Activated CD4-positive, alpha-beta T cell treated with anti-CD3 and anti-CD28 coated beads, Interleukin-2, amount 50 U/mL, for 48 hours (primary cell): ENCODE measurements at regions not wholly inside any gene's neighbourhood (a gene's known extent, or its start where the extent isn't known, plus 50 kb on each side); places are given as distances from the start of the nearest gene placed in this dataset.

ENCODE experiments used
- DNase-seq, 2 experiments: peaks; one replicate each; pipeline ENCODE4 v3.0.0-alpha.2; 2020

- no peak for DNase-seq
Observed at GRCh38 chr14:86858591-86858990, 1134.4 kb downstream of the GALC start.

GRCh38 chr14:86858031-86858430 lies 1135.0 kb downstream of the GALC start:
- no peak for DNase-seq

- no peak for DNase-seq
Observed at GRCh38 chr14:86852530-86852929, 1140.5 kb downstream of the GALC start.

GRCh38 chr14:86847140-86847539 lies 1145.8 kb downstream of the GALC start:
- DNase-seq, result no peak

- DNase-seq, result no peak
Observed at GRCh38 chr14:86838363-86838762, 1154.6 kb downstream of the GALC start.

- DNase-seq, result no peak
Observed at GRCh38 chr14:86826661-86827060, 1166.3 kb downstream of the GALC start.

- DNase-seq, result no peak
Observed at GRCh38 chr14:86824167-86824566, 1168.8 kb downstream of the GALC start.

GRCh38 chr14:86823581-86823980 lies 1169.4 kb downstream of the GALC start:
- DNase-seq, result no peak

- no peak for DNase-seq
Observed at GRCh38 chr14:86815341-86815740, 1177.6 kb downstream of the GALC start.

- no peak for DNase-seq
Observed at GRCh38 chr14:86802726-86803125, 1190.3 kb downstream of the GALC start.

- no peak for DNase-seq
Observed at GRCh38 chr14:86799244-86799647, 1193.7 kb downstream of the GALC start.

GRCh38 chr14:86798330-86798729 lies 1194.7 kb downstream of the GALC start:
- no peak for DNase-seq

- no peak for DNase-seq
Observed at GRCh38 chr14:86797075-86797351, 1196.0 kb downstream of the GALC start.

GRCh38 chr14:86796221-86797074 lies 1196.5 kb downstream of the GALC start:
- DNase-seq, result no peak

GRCh38 chr14:86794689-86795088 lies 1198.3 kb downstream of the GALC start:
- DNase-seq, result no peak

GRCh38 chr14:86790408-86791364 lies 1202.3 kb downstream of the GALC start:
- no peak for DNase-seq

- no peak for DNase-seq
Observed at GRCh38 chr14:86788224-86788623, 1204.8 kb downstream of the GALC start.

GRCh38 chr14:86787717-86788116 lies 1205.3 kb downstream of the GALC start:
- no peak for DNase-seq

- DNase-seq, result no peak
Observed at GRCh38 chr14:86782092-86782580, 1210.8 kb downstream of the GALC start.

GRCh38 chr14:86780876-86781510 lies 1212.0 kb downstream of the GALC start:
- no peak for DNase-seq

- DNase-seq, result no peak
Observed at GRCh38 chr14:86780461-86780860, 1212.5 kb downstream of the GALC start.

- DNase-seq, result no peak
Observed at GRCh38 chr14:86779416-86779815, 1213.6 kb downstream of the GALC start.

GRCh38 chr14:86777963-86778602 lies 1214.9 kb downstream of the GALC start:
- no peak for DNase-seq
